ENCODE measurements at regions not wholly inside any gene's neighbourhood (a gene's known extent, or its start where the extent isn't known, plus 50 kb on each side); places are given as distances from the start of the nearest gene placed in this dataset.

DNA sequence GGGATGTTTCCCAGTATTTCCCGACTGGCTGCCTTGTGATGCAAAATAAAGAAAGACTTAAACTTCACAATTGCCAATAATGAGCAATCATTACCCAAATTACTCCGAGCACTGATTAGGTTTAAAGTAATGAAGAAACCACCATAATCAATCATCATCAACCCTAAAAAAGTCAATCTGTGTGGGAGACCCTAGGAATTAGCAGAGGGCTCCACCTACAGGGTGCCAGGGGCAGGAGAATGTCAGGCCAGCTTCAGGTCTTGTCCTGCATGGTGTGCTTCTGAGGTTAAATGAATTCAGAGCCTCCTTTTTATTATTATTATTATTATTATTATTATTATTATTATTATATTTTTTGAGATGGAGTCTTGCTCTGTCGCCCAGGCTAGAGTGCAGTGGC, 478.0 kb upstream of the ARRDC4 start:
- no peak for DNase-seq (ENCODE audit: low read depth in 2 of 2)

DNA sequence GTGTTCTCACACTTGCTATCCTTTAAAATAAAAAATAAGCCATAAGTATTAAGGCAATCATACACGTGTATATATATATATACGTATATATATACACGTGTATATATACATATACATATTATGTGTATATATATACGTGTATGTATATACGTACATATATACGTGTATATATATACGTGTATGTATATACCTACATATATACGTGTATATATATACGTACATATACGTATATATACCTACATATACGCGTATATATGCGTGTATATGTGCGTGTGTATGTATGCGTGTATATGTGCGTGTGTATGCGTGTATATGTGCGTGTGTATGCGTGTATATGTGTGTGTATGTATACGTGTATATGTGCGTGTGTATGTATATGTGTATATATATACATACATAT, 477.3 kb upstream of the ARRDC4 start:
- DNase-seq (ENCODE audit: low read depth in 2 of 2), result no peak

DNA sequence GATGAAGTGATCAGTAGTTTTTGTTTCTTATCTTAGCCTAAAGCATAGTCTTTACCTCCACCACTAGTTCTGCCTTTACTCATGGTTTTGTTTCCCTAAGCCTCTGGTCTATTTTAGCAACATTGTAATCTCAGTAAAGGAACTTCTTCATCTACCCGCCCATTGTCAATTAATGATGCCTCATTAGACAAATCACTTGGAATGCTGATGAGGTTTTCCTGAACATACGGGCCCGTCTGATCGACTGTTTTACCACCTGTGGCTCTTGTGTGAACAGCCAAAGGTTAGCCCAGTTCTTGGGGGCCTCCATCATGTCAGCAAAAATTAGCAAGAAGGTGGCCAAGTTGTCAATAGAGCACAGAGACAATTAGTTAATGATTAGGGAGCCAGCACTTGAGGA, 470.1 kb upstream of the ARRDC4 start:
- no peak for DNase-seq (ENCODE audit: low read depth in 2 of 2)

DNA sequence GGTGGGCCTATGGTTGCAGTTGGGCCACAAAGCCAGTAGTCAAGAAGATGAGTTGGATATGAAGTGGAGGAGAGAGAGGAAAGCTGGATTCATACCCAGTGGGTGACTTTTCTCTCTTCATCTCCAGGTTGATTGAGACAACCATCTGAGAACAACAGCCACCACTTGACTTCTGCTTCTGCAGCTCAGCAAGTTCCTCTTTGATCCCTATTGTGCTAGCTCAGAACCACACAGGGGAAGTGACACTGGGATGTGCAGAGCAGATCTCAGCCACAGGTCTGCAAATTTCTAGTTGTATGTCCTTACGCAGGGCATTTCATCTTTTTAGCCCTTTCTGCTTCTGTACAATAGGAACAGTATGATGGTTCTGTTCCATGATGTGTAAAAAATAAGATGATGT, 459.2 kb upstream of the ARRDC4 start:
- DNase-seq (ENCODE audit: low read depth in 2 of 2), result no peak

DNA sequence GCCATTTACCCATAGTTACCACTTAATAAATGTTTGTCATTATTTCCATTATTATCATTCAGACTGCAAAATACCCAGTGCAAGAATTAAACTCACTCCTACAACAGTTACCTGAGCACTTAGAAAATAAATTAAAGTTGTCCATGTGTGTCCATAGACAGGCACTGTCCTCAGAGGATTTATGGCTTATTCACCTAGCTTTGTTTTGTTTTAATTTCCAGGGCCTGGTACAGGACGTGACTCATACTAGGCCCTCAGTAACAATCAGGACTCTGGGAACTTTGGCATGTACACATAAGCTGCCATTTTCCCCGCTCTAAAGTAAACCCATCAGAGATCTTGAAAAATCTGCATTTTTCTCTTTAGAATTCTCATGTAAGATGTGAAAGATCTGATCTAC, 458.5 kb upstream of the ARRDC4 start:
- DNase-seq (ENCODE audit: low read depth in 2 of 2), result no peak

DNA sequence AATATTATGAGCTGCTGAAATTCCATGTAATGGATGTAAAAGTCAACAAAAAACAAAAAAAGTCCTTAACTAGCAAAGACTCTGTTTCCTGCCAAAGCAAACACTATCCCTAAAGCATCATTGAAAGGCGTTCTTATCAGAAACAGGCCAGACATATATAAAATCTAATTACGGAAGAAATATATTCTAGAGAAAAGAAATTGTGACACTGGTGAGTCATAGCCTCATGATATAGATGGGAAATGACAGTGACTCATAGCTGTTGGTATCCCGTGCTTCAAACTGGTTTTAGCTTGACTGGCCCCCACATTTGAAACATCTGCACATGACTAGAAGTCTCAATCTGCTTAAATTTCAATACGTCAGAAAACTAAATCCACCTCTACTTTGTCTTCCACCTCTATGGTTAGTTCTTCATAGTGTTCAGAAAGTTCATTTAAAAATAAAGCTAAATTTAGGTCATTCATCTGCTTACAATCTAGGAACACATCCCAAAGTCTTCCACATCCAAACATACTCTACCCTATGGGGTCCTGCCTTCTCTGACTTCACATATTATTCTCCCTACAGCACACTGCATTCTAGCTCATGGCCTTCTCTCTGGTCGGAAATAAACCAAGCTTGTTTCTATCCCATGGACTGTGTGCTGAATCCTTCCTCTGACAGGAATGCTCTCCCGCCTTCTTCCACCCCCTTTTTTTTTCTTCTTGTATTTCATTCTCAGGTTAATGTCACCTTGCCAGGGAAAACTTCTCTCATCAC, 456.3 kb upstream of the ARRDC4 start:
- no peak for DNase-seq (ENCODE audit: low read depth in 2 of 2)

DNA sequence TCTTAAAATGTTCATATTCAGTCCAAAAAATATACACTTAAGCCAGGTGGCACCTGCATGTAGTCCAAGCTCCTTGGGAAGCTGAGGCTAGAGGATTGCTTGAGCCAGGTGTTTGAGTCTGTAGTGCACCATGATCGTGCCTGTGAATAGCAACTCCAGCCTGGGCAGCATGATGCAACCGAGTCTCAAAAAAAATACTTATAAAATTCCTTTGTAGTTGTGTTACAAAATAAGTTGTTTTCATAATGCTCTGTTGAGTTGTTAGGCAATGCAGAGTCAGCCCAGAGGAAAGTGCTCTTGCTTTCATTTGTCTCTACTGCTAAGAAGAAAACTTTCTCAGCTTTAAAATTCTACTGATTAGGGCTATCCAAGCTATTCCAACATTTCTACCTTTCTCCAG, 442.8 kb upstream of the ARRDC4 start:
- no peak for DNase-seq (ENCODE audit: low read depth in 2 of 2)

DNA sequence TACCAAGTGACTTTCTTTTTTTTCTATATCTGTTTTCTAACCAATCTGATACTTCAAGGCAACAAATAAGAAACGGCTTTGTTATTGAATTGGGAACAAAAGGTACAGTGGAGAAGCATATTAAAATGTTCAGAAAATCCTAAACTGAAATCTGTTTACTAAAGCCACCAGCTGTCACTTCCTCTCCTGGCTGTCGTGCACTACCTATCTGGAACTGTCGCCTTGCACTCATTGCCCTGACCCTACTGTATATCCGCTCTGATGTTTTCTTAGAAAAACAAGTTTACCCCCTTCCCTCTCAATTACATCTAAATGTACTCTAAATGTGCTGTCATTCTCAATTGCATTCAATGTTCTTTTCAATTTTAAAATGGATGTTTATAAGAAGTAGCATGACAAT, 439.8 kb upstream of the ARRDC4 start:
- DNase-seq (ENCODE audit: low read depth in 2 of 2), result no peak

DNA sequence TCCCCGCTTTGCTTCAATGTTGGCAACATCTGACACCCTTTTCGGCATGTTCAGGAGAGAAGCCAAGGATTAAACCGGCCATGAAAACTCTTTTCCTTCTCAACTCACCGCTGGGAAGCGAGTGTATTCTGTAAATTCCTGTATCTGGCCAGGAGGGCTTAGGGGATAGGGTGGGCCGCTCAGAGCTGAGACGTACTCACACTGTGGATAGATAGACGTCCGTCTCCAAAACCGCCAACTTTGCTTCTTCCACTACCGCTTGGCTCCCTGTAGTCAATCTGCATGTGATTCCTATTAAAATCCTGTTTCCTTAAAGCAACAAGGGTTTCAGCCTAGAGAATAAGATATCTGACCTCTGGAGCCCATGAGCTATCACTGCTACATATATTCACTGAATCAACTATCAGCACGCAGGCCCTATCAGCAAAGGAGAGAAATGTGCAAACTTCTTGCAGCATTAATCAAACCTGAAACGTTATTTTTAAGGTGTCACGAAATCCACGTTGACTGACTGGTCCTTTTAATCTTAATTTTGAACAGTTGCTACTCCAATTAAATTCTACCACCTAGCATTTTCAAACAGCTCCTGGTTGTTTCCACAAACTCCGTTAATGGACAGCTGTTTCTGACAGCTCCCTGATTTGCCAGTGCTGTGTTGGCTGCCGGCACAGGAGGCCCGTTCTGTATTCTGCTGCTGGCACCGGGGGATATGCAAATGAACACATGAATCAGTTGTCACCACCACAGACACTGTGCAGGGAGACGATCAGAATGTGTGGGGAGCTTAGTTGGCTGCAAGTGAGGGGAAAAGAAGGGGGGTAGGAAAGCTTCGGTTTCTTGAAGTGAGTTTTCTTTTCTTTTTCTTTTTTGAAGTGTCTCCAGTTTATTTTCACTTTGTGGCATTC, 438.9 kb upstream of the ARRDC4 start:
- DNase-seq (ENCODE audit: low read depth in 2 of 2), result no peak

DNA sequence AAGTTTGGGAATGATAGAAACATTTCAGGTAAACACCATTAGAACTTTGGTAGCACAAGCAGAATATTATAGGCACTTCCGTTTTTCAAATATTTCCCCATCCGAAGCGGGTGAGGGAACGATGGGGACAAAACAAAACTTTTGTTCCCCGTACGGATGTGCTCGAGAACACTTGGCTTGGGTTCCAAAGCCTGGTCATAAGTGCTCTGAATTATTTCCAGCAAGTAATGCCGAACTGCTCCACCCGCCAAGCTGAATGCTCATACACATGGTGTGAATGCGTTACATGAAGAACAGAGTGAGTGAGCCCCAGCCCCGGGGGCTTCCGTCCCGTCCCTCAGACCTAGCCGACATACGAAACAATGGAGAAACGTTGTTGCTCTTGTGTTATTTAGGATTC, 438.2 kb upstream of the ARRDC4 start:
- no peak for DNase-seq (ENCODE audit: low read depth in 2 of 2)

DNA sequence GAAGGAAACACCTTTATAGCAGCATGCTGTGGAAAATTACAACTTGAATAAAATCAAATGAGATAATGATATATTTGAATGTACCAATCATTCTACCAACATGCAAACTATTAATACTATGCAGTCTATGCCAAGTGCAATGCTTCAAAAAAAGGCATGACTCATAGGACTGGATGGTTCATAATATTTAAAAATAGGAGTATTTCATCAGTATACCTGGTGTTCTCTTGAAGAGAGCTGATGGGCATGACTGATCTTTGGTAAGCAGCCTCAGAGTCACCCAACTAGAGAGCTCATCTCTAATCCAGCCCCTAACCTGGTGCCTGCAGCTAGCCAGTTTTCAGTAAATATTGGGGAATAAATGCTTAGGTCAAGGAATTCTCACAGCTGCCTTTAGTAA, 434.7 kb upstream of the ARRDC4 start:
- no peak for DNase-seq (ENCODE audit: low read depth in 2 of 2)

DNA sequence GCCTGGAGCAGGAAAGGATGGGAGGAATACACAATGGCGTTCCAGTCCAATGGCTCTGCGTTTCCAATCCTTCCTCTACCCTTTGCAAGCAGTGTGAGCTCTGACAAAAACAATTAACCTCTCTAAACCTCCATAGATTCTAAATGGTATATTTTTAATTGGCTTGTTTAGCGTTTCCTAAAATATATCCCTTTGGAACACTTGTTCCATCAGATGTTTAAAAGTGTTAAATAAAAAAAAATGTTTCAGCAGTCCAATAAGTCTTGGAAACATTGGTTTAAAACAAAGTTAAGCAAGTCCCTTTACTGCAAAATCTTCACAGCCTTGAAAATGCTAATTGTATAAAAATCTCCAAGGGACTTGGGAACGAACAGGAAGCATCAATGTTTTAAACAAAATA, 432.3 kb upstream of the ARRDC4 start:
- DNase-seq (ENCODE audit: low read depth in 2 of 2), result no peak

DNA sequence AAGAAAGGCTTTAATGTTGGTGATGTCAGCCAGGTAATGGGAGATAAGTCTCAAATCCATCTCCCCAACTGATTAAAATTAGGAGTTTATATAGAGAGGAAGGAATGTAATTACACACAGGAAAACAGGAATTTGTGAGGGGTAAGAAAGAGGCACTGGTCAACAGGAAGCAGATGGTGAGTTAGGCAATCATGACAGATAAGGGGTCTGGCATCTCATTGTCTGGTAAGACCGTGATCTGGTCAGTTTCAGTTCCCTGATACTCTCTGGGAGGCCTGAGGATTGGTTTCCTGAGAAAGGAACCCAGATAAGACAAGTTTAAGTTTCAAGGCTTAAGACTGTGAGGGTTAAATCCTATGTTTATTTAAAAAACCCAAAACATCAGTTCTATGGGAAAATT, 414.7 kb upstream of the ARRDC4 start:
- no peak for DNase-seq (ENCODE audit: low read depth in 2 of 2)

DNA sequence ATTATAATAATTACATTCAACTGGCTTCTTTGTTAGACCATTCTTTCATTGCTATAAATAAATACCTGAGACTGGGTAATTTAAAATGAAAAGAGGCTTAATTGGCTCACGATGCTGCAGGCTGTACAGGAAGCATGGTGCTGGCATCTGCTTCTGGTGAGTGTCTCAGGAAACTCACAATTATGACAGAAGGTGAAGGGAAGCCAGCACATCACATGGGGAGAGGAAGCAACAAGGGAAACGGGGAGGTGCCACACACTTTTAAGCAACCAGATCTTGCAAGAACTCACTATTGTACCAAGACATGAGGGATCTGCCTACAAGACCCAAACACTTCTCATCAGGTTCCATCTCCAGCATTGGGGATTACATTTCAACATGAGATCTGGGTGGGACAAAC, 413.1 kb upstream of the ARRDC4 start:
- DNase-seq (ENCODE audit: low read depth in 2 of 2), result no peak

DNA sequence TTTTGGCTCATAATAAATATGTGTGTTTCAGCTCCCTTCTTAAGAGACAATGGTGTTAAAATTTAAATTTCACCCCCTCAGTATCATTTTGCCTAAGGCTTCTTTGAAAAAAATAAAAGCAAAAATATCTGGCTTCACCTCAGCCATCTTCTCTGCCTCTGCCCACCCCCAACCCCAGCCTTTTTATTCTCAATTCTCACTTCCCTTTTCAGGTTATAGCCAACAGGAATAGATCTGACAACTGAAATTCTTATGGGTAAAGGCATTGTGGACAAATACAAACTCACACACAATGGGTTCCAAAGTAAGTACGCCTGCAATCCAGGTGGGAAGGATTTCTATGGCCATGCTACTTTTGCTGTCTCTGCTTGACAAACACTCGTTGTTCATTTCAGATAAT, 399.0 kb upstream of the ARRDC4 start:
- DNase-seq (ENCODE audit: low read depth in 2 of 2), result no peak

DNA sequence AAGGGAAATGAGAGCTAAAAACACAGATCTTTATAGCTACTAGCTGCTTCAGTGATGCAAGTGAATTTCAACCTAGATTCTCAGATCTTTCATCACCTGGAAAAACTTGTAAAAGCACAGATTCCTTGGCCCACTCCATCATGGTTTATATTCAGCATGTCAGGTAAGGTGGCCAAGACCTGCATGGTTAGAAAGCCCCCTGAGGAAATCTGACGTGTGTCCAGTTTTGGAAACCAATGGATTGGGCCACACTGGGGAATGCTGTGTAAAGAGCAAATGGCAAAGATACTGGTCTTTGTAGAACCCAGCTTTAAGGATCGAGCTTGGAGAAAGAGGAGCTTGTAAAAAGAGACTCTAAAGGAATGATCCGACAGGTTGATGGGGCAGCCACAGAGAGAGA, 397.0 kb upstream of the ARRDC4 start:
- no peak for DNase-seq (ENCODE audit: low read depth in 2 of 2)

DNA sequence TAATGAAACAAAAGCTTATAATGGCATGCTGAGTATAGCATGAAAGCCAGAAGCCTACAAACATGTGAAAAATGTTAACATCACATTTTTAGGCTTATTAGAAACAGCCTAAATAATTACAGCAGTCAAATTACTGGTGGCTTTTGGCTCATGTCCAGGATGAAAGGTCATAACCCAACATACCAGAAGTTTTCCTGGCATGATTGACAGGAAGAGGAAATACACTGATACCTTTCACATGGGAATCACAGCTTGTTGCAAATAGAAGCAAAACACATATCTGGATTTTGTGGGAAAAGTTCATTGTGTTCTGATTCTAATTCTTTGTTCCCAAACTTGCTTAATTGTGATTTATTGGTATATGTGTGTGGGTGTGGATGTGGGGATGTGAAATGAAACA, 393.5 kb upstream of the ARRDC4 start:
- no peak for DNase-seq (ENCODE audit: low read depth in 2 of 2)

DNA sequence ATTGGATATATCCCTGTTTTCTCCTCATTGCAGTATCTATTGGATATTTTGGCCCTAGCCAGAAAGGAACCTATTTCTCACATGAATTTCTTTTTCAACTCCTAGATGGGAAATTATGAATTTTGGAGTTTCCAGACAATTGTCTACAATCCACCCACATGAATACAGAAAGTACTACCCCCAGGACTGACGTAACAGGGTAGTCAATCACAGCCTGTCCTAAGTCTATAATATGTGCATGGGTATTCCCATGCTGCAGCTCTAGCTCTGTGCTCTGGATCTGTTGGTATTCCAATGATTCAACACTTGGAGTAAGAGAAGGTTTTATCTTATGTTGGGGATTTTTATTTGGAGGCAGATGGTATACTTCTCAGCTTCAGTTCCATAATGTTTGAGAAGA, 393.1 kb upstream of the ARRDC4 start:
- DNase-seq (ENCODE audit: low read depth in 2 of 2), result no peak

DNA sequence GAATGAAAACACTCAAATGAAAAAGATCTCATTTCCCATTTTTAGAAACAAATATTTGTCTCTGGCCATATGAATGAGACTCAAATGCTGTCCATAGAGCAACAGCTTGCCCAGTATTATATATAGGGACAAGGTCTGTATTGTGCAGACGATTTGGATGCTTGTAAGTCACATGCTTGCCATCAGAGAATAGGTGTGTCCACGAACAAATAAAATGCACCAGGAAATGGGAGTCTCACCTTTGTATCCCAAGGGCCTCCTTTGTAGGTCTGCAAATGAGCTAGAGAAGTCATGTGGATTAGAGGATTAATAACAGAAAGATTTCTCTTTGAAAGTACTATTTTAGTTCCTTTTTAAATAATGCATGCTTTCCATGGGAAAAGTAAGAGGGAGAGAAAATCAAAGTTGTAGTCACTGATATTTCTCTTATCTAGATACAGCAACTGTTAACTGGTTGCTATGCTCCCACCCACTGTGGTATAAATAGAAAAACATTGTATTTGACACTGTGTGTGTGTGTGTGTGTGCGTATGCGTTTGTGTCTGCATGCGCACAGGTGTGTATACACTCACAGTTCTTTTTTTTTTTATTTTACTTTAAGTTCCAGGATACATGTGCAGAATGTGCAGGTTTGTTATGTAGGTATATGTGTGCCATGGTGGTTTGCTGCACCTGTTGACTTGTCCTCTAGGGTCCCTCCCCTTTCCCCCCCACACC, 383.4 kb upstream of the ARRDC4 start:
- no peak for DNase-seq (ENCODE audit: low read depth in 2 of 2)

DNA sequence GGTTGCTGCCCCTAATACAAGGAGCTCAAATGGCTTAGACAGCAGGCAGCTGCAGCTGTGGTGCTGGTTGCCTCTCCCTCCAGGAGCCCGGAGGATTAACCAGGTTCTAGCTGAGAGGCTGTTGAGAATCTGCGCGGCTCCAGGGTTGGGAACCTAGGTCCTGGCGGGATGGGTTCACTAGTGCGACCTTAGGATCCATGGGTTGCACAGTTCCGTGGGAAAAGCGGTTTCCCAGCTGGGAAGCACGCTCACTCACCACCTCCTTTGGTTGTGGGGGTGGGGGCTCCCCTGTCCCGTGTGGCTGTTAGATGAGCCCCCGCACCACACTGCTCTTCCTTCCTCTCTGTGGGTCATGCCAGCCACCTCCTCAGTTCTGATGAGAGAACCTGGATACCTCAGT, 375.1 kb upstream of the ARRDC4 start:
- no peak for DNase-seq (ENCODE audit: low read depth in 2 of 2)

DNA sequence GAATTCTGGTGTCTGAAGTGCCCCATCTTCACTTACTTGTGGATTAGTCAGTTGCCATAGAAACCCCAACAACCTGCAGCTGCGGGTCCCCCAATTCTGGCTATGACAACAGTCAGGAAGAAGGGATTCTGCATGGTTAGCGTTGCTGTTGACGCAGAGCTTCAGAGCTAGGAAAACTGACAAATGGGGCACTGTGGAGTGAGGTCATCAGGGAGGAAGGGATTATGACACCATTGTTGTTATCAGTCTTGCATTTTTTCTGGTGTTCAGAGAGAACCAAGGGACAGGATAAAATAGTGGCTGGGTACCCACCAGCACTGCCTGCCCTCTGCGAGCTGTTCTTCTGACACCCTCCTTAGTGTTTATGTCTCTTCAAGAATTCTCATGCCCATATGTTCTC, 367.7 kb upstream of the ARRDC4 start:
- no peak for DNase-seq (ENCODE audit: low read depth in 2 of 2)

DNA sequence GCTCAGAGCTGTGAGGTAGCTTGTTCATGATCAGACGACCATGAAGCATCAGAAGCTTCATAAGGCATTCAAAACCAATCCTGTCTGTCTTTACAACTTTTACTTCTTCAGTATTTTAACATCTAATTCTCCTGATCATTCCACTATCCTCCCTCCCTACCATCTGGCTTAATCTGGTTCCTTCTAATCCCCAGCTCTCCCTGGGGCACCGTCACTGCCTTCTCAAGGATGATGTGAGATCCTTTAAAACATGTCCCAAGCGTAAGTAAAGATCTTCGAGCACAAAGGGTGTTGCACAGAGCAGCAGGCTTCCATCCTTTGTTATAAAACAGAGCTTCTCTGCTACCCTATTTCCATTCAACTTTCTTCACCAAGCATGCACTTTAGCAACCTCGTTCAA, 362.7 kb upstream of the ARRDC4 start:
- DNase-seq (ENCODE audit: low read depth in 2 of 2), result no peak

DNA sequence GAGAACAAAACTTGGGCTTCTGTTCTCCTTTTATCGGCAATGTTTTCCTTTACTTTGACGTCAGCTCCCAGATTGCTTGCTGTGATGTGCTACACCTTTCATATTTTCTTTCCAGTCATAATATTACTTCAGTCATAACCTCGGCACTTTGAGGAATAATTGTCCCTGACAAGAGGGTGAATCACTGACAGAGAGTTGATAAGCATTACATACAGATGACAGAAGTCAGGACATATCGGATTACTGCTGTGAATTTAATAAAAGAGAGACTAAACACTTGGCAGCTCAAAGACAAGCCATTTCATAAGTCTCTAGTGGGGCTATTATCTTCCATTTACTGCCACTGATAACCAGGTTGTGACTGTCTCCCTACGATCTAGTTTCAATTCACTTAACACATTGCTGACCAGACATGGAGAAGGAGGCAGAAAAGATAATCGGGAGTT, 362.1 kb upstream of the ARRDC4 start:
- DNase-seq (ENCODE audit: low read depth in 2 of 2), result no peak
